HepG2 (cell line): ENCODE measurements at regions not wholly inside any gene's neighbourhood (a gene's known extent, or its start where the extent isn't known, plus 50 kb on each side); places are given as distances from the start of the nearest gene placed in this dataset.
"Not testable (repeated sequence)": the region's sequence is repeated elsewhere in the genome, so short reads cannot be mapped to it uniquely, and the experiment has no call there.

ENCODE experiments used
- ATAC-seq: fragments of 200-7000 bp; cut with Tn5 transposase; 3 replicates; pipeline ENCODE4 v1.9.1; 2020; ENCODE audit warnings: mild to moderate bottlenecking, moderate library complexity
- BruUV-seq: library from RNA; stranded (reverse); fragments of 400-500 nt; replicated peaks from 2 replicates; lab custom pipeline; 2021; lab: Mats Ljungman, UMichigan
- CTCF ChIA-PET: fragments of 300-600 bp; formaldehyde crosslinking; extraction: SDS; loops from one replicate; lab custom pipeline; 2021; ENCODE audit warnings: low total read pairs, inconsistent platforms, low intra/inter-chr PET ratio; lab: Yijun Ruan, JAX
- POLR2A ChIA-PET: fragments of 350-600 bp; sonication (Branson Sonifier 250); formaldehyde crosslinking; loops from one replicate; lab custom pipeline; 2020; ENCODE audit warnings: antibody characterized with exemption, inconsistent platforms; lab: Yijun Ruan, JAX
- DNase-seq: peaks from one replicate; pipeline ENCODE4 v3.0.0-alpha.2; 2015; ENCODE audit warnings: low spot score
- FAIRE-seq: peaks from 3 replicates; lab custom pipeline; 2011; peaks lifted over from hg19 to GRCh38; lab: Jason Lieb, UNC
- H2AFZ ChIP-seq: one replicate; pipeline ENCODE4 v1.6.1; 2011; ENCODE audit warnings: low read length, inconsistent platforms
- H3K27ac ChIP-seq: fragments of 300-600 bp; 3 replicates; pipeline ENCODE4 v1.8.0; 2011; ENCODE audit warnings: mixed run types, mild to moderate bottlenecking, mixed read lengths, low read length, inconsistent platforms; ENCODE audit not compliant: insufficient read depth; ENCODE audit errors: extremely low read length
- H3K27me3 ChIP-seq, 2 experiments: fragments of 200-600 bp in 1 of 2; 2 replicates in 1 of 2; 3 replicates in 1 of 2; pipeline versions ENCODE4 v1.6.0 to v1.8.0; 2011; ENCODE audit warnings: low read length in 2 of 2, mild to moderate bottlenecking in 2 of 2, moderate library complexity in 2 of 2, inconsistent platforms in 1 of 2; ENCODE audit not compliant: insufficient read depth in 2 of 2, control insufficient read depth in 1 of 2
- H3K36me3 ChIP-seq, 2 experiments: fragments of 200-600 bp in 1 of 2; replicated peaks in 1 of 2; 2 replicates in 1 of 2; 3 replicates in 1 of 2; pipeline versions ENCODE4 v1.5.1 to v1.8.0; 2011; ENCODE audit warnings: low read length in 2 of 2, inconsistent platforms in 1 of 2; ENCODE audit not compliant: insufficient read depth in 2 of 2, control insufficient read depth in 1 of 2
- H3K4me1 ChIP-seq: 2 replicates; pipeline ENCODE4 v1.5.1; 2012; ENCODE audit warnings: low read length, inconsistent platforms; ENCODE audit not compliant: insufficient read depth
- H3K4me2 ChIP-seq: 2 replicates; pipeline ENCODE4 v1.6.0; 2011; ENCODE audit warnings: low read depth, low read length, inconsistent platforms
- H3K4me3 ChIP-seq, 3 experiments: fragments of 200-600 bp in 1 of 3; sonication (generic), shearing (Covaris generic) in 1 of 3; replicated peaks in 1 of 3; 2 replicates each; pipeline ENCODE4 v1.5.1; 2011 to 2016; ENCODE audit warnings: low read length in 3 of 3, inconsistent platforms in 2 of 3, low read depth in 2 of 3, mild to moderate bottlenecking in 2 of 3, control low read depth in 1 of 3, mixed read lengths in 1 of 3; ENCODE audit not compliant: insufficient read depth in 1 of 3
- H3K79me2 ChIP-seq: one replicate; pipeline ENCODE4 v1.6.1; 2011; ENCODE audit warnings: low read length, inconsistent platforms; ENCODE audit not compliant: insufficient read depth
- H3K9ac ChIP-seq: 2 replicates; pipeline ENCODE4 v1.6.0; 2011; ENCODE audit warnings: mild to moderate bottlenecking, low read depth, low read length, inconsistent platforms; ENCODE audit not compliant: insufficient read depth
- H3K9me3 ChIP-seq: 2 replicates; pipeline ENCODE4 v1.5.1; 2012; ENCODE audit warnings: mild to moderate bottlenecking, low read length
- H4K20me1 ChIP-seq: 2 replicates; pipeline ENCODE4 v1.6.0; 2011; ENCODE audit warnings: inconsistent platforms, mild to moderate bottlenecking, low read length, moderate library complexity; ENCODE audit not compliant: insufficient read depth
- KLF13 ChIP-seq: sonication (generic); formaldehyde crosslinking; IDR thresholded peaks from 2 replicates; pipeline ENCODE4 v1.4.0; 2020; ENCODE audit warnings: mild to moderate bottlenecking, missing genetic modification reagents
- SSRP1 ChIP-seq: IDR thresholded peaks from 2 replicates; pipeline ENCODE4 v1.6.1; 2016; ENCODE audit warnings: control low read depth
- ZMAT3 ChIP-seq: sonication (generic); formaldehyde crosslinking; conservative IDR thresholded peaks from 2 replicates; pipeline ENCODE4 v1.7.0; 2021; ENCODE audit warnings: missing genetic modification reagents
- ZNF629 ChIP-seq: sonication (generic); formaldehyde crosslinking; conservative IDR thresholded peaks from 2 replicates; pipeline ENCODE4 v1.5.0; 2020; ENCODE audit warnings: missing genetic modification reagents
- WGBS: methylation state at CpG from one replicate; pipeline ENCODE4 v1.1.6; 2017; ENCODE audit warnings: low lambda C conversion rate; 5-methylcytosine and 5-hydroxymethylcytosine counted together
- in situ Hi-C: cut with HindIII; loops from 2 replicates; pipeline ENCODE4 v1.10.0; 2017; ENCODE audit warnings: low pct_unique_long_range_greater_than_20kb; ENCODE audit not compliant: extremely low pct_ligation_motif_present
- intact Hi-C: fragments of 100-400 bp; cut with micrococcal nuclease; formaldehyde crosslinking; loops from one replicate; pipeline ENCODE4 v1.10.0; 2022; ENCODE audit not compliant: unreplicated experiment

GRCh38 chr1:38725321-38725961, 134.1 kb downstream of the RRAGC start:
- ATAC-seq, H3K9me3 ChIP-seq, POLR2A ChIA-PET, H4K20me1 ChIP-seq, H3K27me3 ChIP-seq, CTCF ChIA-PET, H3K36me3 ChIP-seq, FAIRE-seq, DNase-seq, H3K4me3 ChIP-seq, BruUV-seq, H2AFZ ChIP-seq, H3K4me1 ChIP-seq, H3K4me2 ChIP-seq, intact Hi-C loops, H3K79me2 ChIP-seq, H3K27ac ChIP-seq, H3K9ac ChIP-seq, in situ Hi-C loops: not testable (repeated sequence)
- WGBS: 32% methylated on average over 8 of the region's 8 CpGs

DNA sequence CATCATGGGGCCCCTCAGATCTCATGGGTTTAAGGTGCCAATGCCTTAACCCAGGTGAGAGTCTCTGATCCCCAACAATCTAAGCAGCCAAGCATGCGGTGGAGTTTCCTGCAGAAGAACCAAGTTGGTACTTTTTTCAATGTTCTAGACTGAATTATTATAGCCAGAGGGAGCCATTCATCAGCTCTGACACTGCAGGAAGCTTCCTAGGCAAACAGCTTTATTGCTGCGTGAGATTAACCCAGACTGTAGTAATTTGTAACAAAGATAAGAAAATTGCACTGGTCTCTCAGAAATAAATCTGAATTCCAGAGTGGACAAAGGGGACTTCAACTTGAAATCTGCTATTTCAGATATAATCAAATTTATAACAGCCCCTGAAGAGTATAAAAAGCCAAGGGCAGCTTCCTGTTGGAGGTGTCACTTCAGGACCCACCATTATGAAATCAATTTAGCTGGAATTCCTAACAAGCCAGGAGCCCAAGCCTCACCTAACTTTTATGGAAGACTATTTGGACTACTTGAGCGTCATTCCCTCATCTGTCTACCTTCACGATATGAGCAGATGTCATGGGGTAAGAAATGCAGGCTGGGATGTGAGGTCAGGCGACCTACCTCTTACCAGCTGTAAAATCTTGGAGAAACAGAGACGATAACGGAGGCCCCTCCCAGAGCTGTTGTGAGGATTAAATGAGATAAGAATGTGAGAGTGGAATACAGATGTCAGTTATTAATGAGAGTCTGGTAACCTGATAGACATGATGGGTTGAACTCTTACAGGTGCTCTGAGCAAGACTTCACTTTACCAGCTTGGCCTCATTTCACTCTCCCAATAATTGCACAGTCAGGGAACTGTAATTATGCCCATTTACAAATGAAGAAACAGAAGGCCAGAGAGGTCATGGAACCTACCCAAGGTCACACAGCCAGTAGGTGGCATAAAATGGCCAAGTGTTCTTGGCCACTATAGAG, 135.1 kb downstream of the RRAGC start:
- Histone ChIP-seq H2AFZ (no peak overlapping the region), H3K79me2 (no peaks in the 10 kb centered on the region), H3K4me1 (no peaks in the 10 kb centered on the region), H3K27me3 (peaks cover 0 to 2% of the 10 kb centered on the region in 2 experiments; a peak in 1 of 5 replicates), H3K4me2 (no peak overlapping the region), H3K4me3 (no peak overlapping the region), H3K27ac (no peak overlapping the region), H3K9me3 (no peaks in the 10 kb centered on the region), H3K36me3 (no peaks in the 10 kb centered on the region), H3K9ac (no peak overlapping the region), H4K20me1 (no peaks in the 10 kb centered on the region)
- FAIRE-seq (no peak), DNase-seq (no peak), ATAC-seq (no peak)
- 23% methylated on average over 7 of the region's 7 CpGs for WGBS
- ChIA-PET POLR2A (no interaction called here), CTCF (no interaction called here)
- in situ Hi-C loops: no loop called here
- no TSS peak for BruUV-seq
- no peak for TF ChIP-seq ZMAT3
- TF ChIP-seq SSRP1 (CRISPR knock-in tag): no peak
- no peak for TF ChIP-seq KLF13 (CRISPR knock-in tag)
- TF ChIP-seq ZNF629: no peak
- intact Hi-C loops: no loop called here
